Activated CD8-positive, alpha-beta memory T cell treated with anti-CD3 and anti-CD28 coated beads, Interleukin-2, amount 10 ng/mL, durations not matched to agents 7 days and 5 days (primary cell): ENCODE measurements at regions not wholly inside any gene's neighbourhood (a gene's known extent, or its start where the extent isn't known, plus 50 kb on each side); places are given as distances from the start of the nearest gene placed in this dataset.

Source experiments
- ATAC-seq: fragments of 150-1000 bp; cut with Tn5 transposase; one replicate; pipeline ENCODE4 v1.10.0; 2021; ENCODE audit warnings: moderate library complexity
- CTCF ChIA-PET: fragments of 350-600 bp; sonication (Branson Sonifier 250); formaldehyde crosslinking; loops from one replicate; lab custom pipeline; 2021; ENCODE audit warnings: antibody characterized with exemption; lab: Charles Lee
- DNase-seq: peaks from one replicate; pipeline ENCODE4 v3.0.0-alpha.2; 2020
- H3K27ac Mint-ChIP-seq: one replicate; pipeline ENCODE4 v1.8.0; 2021; ENCODE audit warnings: mild to moderate bottlenecking, mixed read lengths
- H3K27me3 Mint-ChIP-seq: one replicate; pipeline ENCODE4 v1.8.0; 2021; ENCODE audit warnings: mixed read lengths
- H3K36me3 Mint-ChIP-seq: one replicate; pipeline ENCODE4 v1.8.0; 2021; ENCODE audit warnings: mild to moderate bottlenecking, mixed read lengths
- H3K4me1 Mint-ChIP-seq: one replicate; pipeline ENCODE4 v1.8.0; 2021; ENCODE audit warnings: mixed read lengths
- H3K4me3 Mint-ChIP-seq: one replicate; pipeline ENCODE4 v1.8.0; 2021; ENCODE audit warnings: mild to moderate bottlenecking, moderate library complexity, mixed read lengths
- H3K9me3 Mint-ChIP-seq: one replicate; pipeline ENCODE4 v1.8.0; 2022; ENCODE audit warnings: low read depth, mixed read lengths

DNA sequence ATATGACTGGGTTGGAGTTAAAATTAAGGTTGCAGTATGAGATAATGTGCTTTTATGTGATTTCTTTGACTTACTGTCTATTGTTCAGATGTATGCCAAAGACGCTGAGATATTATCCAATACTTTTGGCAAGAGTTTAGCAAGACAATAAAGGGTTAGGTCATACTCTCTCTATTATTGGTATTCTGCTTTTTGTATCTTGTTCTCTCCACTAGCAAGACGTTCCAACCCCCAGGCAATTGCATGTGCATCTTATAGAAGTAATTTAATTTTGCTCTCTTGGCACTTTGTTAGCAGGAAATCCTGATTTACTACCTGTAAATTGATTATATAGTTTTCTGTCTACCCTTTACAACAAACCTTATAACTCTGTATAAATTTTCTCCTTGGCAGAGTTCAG lies 1093.6 kb downstream of the CDH9 start:
- H3K9me3 Mint-ChIP-seq: peaks cover 12% of the 10 kb centered on the region
- no peak overlapping the region for H3K27ac Mint-ChIP-seq
- no peaks in the 10 kb centered on the region for H3K4me1 Mint-ChIP-seq
- no peaks in the 10 kb centered on the region for H3K36me3 Mint-ChIP-seq
- CTCF ChIA-PET: no interaction called here
- no peak for ATAC-seq
- H3K4me3 Mint-ChIP-seq: no peak overlapping the region
- no peaks in the 10 kb centered on the region for H3K27me3 Mint-ChIP-seq
- no peak for DNase-seq

DNA sequence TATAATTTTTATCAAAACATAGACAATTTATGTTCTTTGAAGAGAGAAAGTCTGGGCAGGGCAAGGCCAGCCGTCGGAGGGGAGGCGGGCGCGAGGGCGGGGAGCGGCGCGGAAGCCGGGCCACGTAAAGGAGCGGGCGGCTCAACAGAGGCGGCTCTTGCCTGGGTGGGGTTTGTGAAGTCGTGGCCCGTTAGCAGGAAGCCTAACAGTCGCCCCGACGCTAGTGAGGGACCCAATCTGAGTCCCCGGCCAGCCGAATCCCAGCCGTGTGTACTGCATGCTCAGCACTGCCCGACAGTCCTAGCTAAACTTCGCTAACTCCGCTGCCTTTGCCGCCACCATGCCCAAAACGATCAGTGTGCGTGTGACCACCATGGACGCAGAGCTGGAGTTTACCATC lies 1129.2 kb downstream of the CDH9 start:
- CTCF ChIA-PET: no interaction called here
- ATAC-seq: peak; percentile 57
- H3K27me3 Mint-ChIP-seq: no peaks in the 10 kb centered on the region
- DNase-seq: no peak
- no peaks in the 10 kb centered on the region for H3K4me1 Mint-ChIP-seq
- no peaks in the 10 kb centered on the region for H3K36me3 Mint-ChIP-seq
- peaks cover 9% of the 10 kb centered on the region for H3K9me3 Mint-ChIP-seq
- no peak overlapping the region for H3K27ac Mint-ChIP-seq
- no peak overlapping the region for H3K4me3 Mint-ChIP-seq

DNA sequence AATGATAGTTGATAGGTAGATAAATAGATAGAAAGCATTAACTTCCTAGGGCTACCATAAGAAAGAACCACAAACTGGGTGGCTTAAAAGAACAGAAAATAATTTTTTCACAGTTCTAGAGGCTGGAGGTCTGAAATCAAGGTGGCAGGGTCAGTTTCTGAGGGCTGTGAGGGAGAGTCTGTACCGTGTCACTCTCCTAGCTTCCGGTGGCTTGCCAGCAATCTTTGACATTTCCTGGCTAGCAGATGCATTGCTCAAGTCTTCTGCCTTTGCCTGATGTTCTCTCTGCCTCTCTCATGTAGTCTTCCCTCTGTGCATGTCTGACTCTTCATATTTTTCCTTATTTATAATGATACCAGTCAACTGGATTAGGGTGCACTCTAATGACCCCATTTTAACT lies 1132.7 kb downstream of the CDH9 start:
- no peak for DNase-seq
- no peak for ATAC-seq
- no peak overlapping the region for H3K4me3 Mint-ChIP-seq
- no peaks in the 10 kb centered on the region for H3K4me1 Mint-ChIP-seq
- no peaks in the 10 kb centered on the region for H3K27me3 Mint-ChIP-seq
- peaks cover 10% of the 10 kb centered on the region for H3K9me3 Mint-ChIP-seq
- no peak overlapping the region for H3K27ac Mint-ChIP-seq
- CTCF ChIA-PET: no interaction called here
- H3K36me3 Mint-ChIP-seq: no peaks in the 10 kb centered on the region

DNA sequence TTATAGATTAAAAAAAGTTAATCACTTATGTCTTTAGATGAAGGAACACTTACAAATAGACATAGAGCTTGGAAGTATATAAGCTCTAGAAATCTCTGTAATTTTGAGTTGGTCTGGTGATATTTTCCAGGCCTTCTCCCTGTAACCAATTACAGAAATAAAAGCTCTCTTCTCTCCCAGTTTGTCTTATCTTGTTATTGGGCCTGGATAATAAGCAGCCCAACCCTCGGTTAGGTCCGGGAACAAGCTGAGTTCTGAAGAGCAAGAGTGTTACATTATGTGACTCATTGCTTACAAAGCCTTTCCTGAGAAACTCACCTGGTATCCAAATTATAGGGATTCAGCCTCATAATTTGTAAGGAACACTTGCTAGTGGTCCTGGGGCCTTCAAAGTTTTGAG lies 1146.2 kb downstream of the CDH9 start:
- CTCF ChIA-PET: no interaction called here
- H3K27ac Mint-ChIP-seq: no peak overlapping the region
- no peaks in the 10 kb centered on the region for H3K4me1 Mint-ChIP-seq
- no peaks in the 10 kb centered on the region for H3K36me3 Mint-ChIP-seq
- no peak for ATAC-seq
- no peaks in the 10 kb centered on the region for H3K27me3 Mint-ChIP-seq
- peaks cover 8% of the 10 kb centered on the region for H3K9me3 Mint-ChIP-seq
- no peak overlapping the region for H3K4me3 Mint-ChIP-seq
- DNase-seq: no peak

DNA sequence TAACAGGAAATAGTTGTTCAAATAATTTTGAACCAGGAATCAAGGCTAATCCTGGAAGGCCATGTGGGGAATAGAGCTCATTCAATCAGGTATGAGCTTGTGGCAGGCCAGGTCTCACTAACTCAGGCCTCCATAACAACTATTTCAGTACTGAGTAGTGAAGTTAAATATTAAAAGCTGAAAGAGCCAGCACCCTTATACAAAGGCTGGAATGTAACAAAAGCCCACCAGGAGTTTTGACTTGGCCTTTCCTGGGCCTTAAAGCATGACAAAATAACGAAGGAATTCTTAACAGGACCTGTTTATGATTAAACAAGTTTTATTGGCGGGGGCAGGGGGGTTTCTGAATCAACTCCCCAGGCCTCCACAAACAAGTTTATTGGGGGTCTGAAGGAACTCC lies 1146.7 kb downstream of the CDH9 start:
- H3K27me3 Mint-ChIP-seq: no peaks in the 10 kb centered on the region
- no peaks in the 10 kb centered on the region for H3K36me3 Mint-ChIP-seq
- no peaks in the 10 kb centered on the region for H3K4me1 Mint-ChIP-seq
- H3K27ac Mint-ChIP-seq: no peak overlapping the region
- H3K4me3 Mint-ChIP-seq: no peak overlapping the region
- DNase-seq (no peak), ATAC-seq (no peak)
- H3K9me3 Mint-ChIP-seq: peaks cover 11% of the 10 kb centered on the region
- CTCF ChIA-PET: no interaction called here

DNA sequence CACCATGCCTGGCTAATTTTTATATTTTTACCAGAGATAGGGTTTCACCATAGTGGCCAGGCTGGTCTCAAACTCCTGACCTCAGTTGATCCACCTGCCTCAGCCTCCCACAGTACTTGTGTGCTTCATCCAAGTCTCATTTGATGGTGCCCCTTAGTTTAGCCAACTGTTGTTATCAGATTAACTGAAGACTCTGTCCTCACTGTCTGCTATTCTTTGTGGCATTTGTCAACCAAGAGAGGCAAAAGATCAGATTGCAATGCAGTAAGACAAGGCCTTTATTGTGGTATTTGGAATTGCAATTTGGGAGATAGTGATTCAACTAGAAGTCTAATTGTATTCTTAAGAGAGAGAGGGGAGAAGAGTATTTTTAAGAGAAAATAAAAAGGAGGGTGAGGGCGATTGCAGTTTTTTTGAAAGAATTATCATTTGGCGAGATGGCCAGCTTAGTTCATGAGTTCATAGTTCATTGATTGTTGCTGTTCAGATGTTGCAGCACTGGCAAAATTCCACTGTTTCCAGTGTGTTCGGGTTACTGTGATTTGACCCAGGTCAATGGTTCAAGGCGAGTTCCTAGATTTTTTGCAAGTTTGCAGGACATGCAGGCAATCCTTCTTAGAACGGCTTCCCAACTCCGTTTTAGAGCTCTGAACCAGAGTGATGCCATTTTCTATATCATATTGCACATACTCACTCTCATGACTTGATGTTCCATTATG lies 1156.9 kb downstream of the CDH9 start:
- Mint-ChIP-seq H3K4me1 (no peaks in the 10 kb centered on the region), H3K9me3 (peaks cover 3% of the 10 kb centered on the region), H3K27me3 (no peaks in the 10 kb centered on the region), H3K4me3 (no peak overlapping the region), H3K36me3 (no peaks in the 10 kb centered on the region), H3K27ac (no peak overlapping the region)
- CTCF ChIA-PET: no interaction called here
- ATAC-seq (no peak), DNase-seq (no peak)

DNA sequence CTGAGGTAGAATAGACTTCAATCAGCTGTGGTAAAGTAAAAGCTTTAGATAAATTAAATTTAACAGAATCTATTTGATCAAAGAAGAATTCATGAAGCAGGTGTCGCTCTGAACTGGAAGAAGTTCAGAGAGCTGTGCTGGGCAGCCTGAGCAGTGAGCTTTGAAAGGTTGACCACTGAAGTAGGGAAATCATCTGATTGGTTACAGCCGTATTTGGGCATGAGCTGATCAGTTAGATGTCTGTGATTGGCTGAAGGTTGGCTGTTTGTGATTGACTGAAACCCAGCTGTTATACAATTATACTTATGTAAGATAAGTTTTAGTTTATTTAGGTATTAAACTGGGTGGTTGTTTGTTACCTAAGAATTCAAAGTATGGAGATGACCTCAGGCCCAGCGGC lies 1174.6 kb downstream of the CDH9 start:
- H3K4me1 Mint-ChIP-seq: no peaks in the 10 kb centered on the region
- DNase-seq (no peak), ATAC-seq (no peak)
- H3K36me3 Mint-ChIP-seq: no peaks in the 10 kb centered on the region
- H3K27me3 Mint-ChIP-seq: no peaks in the 10 kb centered on the region
- peaks cover 16% of the 10 kb centered on the region for H3K9me3 Mint-ChIP-seq
- CTCF ChIA-PET: no interaction called here
- H3K27ac Mint-ChIP-seq: no peak overlapping the region
- no peak overlapping the region for H3K4me3 Mint-ChIP-seq

DNA sequence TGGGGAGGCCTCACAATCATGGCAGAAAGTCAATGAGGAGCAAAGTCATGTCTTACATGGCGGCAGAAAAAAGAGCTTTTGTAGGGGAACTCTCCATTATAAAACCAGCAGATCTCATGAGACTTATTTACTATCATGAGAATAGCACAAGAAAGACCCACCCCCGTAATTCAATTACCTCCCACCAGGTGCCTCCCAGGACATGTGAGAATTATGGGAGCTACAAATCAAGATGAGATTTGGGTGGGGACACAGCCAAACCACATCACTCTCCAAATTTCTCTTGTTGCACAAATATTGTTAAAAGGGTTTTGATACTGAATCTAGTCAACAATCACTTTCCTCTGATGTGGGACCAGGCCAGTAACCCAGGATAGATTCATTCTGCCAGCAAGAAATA lies 1176.1 kb downstream of the CDH9 start:
- H3K36me3 Mint-ChIP-seq: no peaks in the 10 kb centered on the region
- ATAC-seq (no peak), DNase-seq (no peak)
- no peak overlapping the region for H3K27ac Mint-ChIP-seq
- H3K4me1 Mint-ChIP-seq: no peaks in the 10 kb centered on the region
- H3K4me3 Mint-ChIP-seq: no peak overlapping the region
- CTCF ChIA-PET: no interaction called here
- peaks cover 16% of the 10 kb centered on the region for H3K9me3 Mint-ChIP-seq
- no peaks in the 10 kb centered on the region for H3K27me3 Mint-ChIP-seq

DNA sequence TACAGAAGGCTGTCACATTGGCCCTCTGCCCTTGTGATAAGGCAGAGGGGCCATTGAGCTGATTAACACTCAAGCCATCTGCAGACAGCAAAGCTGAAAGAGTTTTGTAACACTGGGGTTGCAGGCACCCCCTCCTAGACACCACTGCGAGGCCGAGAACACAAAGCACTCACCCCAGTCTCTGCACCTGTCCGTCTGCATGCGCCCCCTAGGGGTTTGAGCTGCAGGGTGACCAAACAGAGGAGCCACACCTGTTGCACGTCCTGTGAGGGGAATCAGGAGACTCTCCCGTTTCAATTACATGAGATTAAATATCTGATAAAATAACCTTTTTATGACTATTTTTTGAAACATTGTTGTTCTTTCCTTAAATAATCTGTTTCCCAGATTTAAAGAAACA lies 1180.4 kb downstream of the CDH9 start:
- ATAC-seq (no peak), DNase-seq (no peak)
- H3K36me3 Mint-ChIP-seq: no peaks in the 10 kb centered on the region
- H3K4me1 Mint-ChIP-seq: no peaks in the 10 kb centered on the region
- H3K27ac Mint-ChIP-seq: no peak overlapping the region
- no peak overlapping the region for H3K4me3 Mint-ChIP-seq
- CTCF ChIA-PET: no interaction called here
- H3K27me3 Mint-ChIP-seq: no peaks in the 10 kb centered on the region
- H3K9me3 Mint-ChIP-seq: peaks cover 10% of the 10 kb centered on the region

DNA sequence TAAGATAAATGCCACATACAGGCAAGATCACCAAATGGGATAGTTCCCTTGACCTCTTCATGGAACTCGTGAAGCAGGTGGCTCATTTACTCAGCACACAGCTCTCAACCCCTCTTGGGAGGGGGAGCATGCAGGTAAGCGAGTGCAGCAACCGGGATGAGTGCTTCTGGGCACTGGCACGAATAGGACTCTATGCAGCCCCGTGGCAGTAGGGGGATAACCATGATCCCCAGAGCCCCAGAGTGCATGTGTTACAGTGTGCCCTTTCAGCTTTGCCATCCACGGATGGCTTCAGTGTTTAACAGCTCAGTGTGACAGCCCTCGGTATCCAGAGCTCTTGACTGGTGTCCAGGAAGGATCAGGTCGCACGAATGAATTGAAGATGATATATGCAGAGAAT lies 1187.1 kb downstream of the CDH9 start:
- no peaks in the 10 kb centered on the region for H3K4me1 Mint-ChIP-seq
- H3K27ac Mint-ChIP-seq: no peak overlapping the region
- no peaks in the 10 kb centered on the region for H3K36me3 Mint-ChIP-seq
- peaks cover 2% of the 10 kb centered on the region for H3K9me3 Mint-ChIP-seq
- ATAC-seq: no peak
- CTCF ChIA-PET: no interaction called here
- no peak overlapping the region for H3K4me3 Mint-ChIP-seq
- no peak for DNase-seq
- no peaks in the 10 kb centered on the region for H3K27me3 Mint-ChIP-seq

DNA sequence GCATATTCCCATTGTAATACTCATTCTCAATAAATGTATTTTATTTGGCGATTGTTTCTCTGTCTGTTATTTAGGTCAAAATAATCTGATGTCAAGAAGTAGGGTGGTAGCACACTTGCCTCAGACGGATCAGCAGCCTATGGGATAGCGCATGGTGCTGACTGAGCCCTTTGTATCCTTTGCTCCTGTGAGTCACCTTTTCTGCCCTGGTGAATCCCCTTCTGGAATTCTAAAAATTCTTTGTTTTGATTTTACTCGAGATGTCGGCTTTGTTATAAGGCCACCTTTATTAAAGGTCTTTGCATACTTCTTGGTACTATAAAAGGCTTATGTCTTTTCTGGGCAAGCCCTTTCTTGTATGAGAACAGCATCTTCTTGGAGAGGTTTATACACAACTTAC lies 1187.8 kb downstream of the CDH9 start:
- Mint-ChIP-seq H3K4me1 (no peaks in the 10 kb centered on the region), H3K27me3 (no peaks in the 10 kb centered on the region), H3K9me3 (peaks cover 5% of the 10 kb centered on the region), H3K36me3 (no peaks in the 10 kb centered on the region), H3K4me3 (no peak overlapping the region), H3K27ac (no peak overlapping the region)
- CTCF ChIA-PET: no interaction called here
- ATAC-seq: no peak
- no peak for DNase-seq

DNA sequence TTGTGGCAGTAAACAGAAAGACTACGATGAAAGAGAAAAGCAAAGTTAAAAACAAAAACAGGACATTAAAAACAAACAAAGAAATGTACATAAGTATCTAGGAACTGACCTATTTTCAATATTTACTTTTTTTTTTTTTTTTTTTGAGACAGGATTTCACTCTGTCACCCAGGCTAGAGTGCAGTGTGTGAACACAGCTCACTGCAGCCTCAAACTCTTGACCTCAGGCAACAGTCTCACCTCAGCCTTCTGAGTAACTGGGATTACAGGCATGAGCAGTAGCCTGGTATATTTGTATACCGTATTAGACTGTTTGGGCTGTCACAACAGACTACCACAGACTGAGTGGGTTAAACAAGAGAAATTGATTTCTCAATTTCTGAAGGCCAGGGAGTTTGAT lies 1189.1 kb downstream of the CDH9 start:
- H3K27ac Mint-ChIP-seq: no peak overlapping the region
- DNase-seq (no peak), ATAC-seq (no peak)
- CTCF ChIA-PET: no interaction called here
- no peak overlapping the region for H3K4me3 Mint-ChIP-seq
- no peaks in the 10 kb centered on the region for H3K27me3 Mint-ChIP-seq
- no peaks in the 10 kb centered on the region for H3K4me1 Mint-ChIP-seq
- H3K9me3 Mint-ChIP-seq: peaks cover 5% of the 10 kb centered on the region
- no peaks in the 10 kb centered on the region for H3K36me3 Mint-ChIP-seq

DNA sequence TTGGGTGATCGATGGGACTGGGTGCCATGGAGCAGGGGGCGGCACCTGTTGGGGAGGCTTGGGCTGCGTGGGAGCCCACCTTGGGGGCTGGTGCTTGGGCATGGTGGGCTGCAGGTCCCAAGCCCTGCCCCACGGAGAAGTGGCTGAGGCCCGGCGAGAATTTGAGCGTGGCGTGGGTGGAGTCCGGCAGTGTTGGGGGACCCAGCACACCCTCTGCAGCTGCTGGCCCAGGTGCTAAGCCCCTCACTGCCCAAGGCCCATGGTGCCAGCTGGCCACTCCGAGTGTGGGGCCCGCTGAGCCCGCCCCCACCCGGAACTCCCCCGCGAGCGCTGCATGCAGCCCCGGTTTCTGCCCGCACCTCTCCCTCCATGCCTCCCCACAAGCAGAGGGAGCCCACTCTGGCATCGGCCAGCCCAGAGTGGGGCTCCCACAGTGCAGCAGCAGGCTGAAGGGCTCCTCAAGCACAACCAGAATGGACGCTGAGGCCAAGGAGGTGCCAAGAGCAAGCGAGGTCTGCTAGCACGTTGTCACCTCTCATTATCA lies 1178.6 kb upstream of the CDH10 start:
- Mint-ChIP-seq H3K27ac (no peak overlapping the region), H3K27me3 (no peaks in the 10 kb centered on the region)
- no peak for ATAC-seq

More for the DNA sequence above, 1178.6 kb upstream of the CDH10 start:
- Mint-ChIP-seq H3K4me3 (no peak overlapping the region), H3K36me3 (no peaks in the 10 kb centered on the region), H3K9me3 (peaks cover 4% of the 10 kb centered on the region), H3K4me1 (no peaks in the 10 kb centered on the region)
- DNase-seq: no peak
- CTCF ChIA-PET: no interaction called here
